SU-DHL-6 (cell line): ENCODE measurements at regions not wholly inside any gene's neighbourhood (a gene's known extent, or its start where the extent isn't known, plus 50 kb on each side); places are given as distances from the start of the nearest gene placed in this dataset.

Source experiments
- H2AFZ ChIP-seq: fragments of 200-600 bp; sonication (generic); 2 replicates; pipeline ENCODE4 v1.6.1; 2014; ENCODE audit warnings: low read depth, mild to moderate bottlenecking, moderate library complexity, mixed read lengths, antibody characterized with exemption, low read length; ENCODE audit not compliant: severe bottlenecking
- H3F3A ChIP-seq: fragments of 200-600 bp; shearing (Covaris generic); 2 replicates; pipeline ENCODE4 v1.6.0; 2016; ENCODE audit warnings: antibody characterized with exemption, mild to moderate bottlenecking; ENCODE audit not compliant: insufficient read depth
- H3K27ac ChIP-seq: fragments of 200-600 bp; sonication (generic); 2 replicates; pipeline ENCODE4 v1.5.1; 2016; ENCODE audit warnings: low read depth, mild to moderate bottlenecking, low read length, moderate library complexity, mixed read lengths
- H3K27me3 ChIP-seq: fragments of 200-600 bp; sonication (generic), shearing (Covaris generic); 2 replicates; pipeline ENCODE4 v1.6.0; 2014; ENCODE audit warnings: mild to moderate bottlenecking, low read length
- H3K36me3 ChIP-seq: fragments of 200-600 bp; sonication (generic); 2 replicates; pipeline ENCODE4 v1.6.1; 2014; ENCODE audit warnings: mild to moderate bottlenecking, low read length, mixed read lengths
- H3K4me2 ChIP-seq: fragments of 300-600, 200-600 bp; shearing (Covaris generic), sonication (generic); 2 replicates; pipeline ENCODE4 v1.6.0; 2014; ENCODE audit warnings: low read length, low read depth, mild to moderate bottlenecking; ENCODE audit not compliant: poor library complexity, severe bottlenecking
- H3K4me3 ChIP-seq: fragments of 200-600 bp; sonication (generic); 2 replicates; pipeline ENCODE4 v1.5.1; 2014; ENCODE audit warnings: antibody characterized with exemption, low read length, mild to moderate bottlenecking, mixed read lengths; ENCODE audit not compliant: insufficient read depth, poor library complexity, severe bottlenecking
- H3K79me2 ChIP-seq: fragments of 200-600 bp; sonication (generic); 2 replicates; pipeline ENCODE4 v1.6.1; 2014; ENCODE audit warnings: mild to moderate bottlenecking, low read length, moderate library complexity; ENCODE audit not compliant: insufficient read depth
- H3K9ac ChIP-seq: fragments of 200-600 bp; sonication (generic); 2 replicates; pipeline ENCODE4 v1.7.0; 2014; ENCODE audit warnings: mild to moderate bottlenecking, low read length
- H3K9me2 ChIP-seq: fragments of 200-600 bp; sonication (generic); replicated peaks from 2 replicates; pipeline ENCODE4 v1.6.1; 2014; ENCODE audit warnings: low read length; ENCODE audit not compliant: insufficient read depth
- H3K9me3 ChIP-seq: fragments of 200-600 bp; sonication (generic); 2 replicates; pipeline ENCODE4 v1.6.1; 2014; ENCODE audit warnings: low read length, mixed read lengths; ENCODE audit not compliant: insufficient read depth
- H4K20me1 ChIP-seq: fragments of 200-600 bp; sonication (generic); 2 replicates; pipeline ENCODE4 v1.6.1; 2014; ENCODE audit warnings: low read depth, mild to moderate bottlenecking, antibody characterized with exemption, low read length, moderate library complexity, mixed read lengths
- CTCF ChIP-seq: fragments of 200-600 bp; sonication (generic); IDR thresholded peaks from one replicate; pipeline ENCODE4 v1.5.1; 2017; ENCODE audit warnings: antibody characterized with exemption, mild to moderate bottlenecking, low read length, moderate library complexity; ENCODE audit not compliant: insufficient read depth, poor library complexity, severe bottlenecking
- EZH2phosphoT487 ChIP-seq: fragments of 200-600 bp; sonication (generic), shearing (Covaris generic); conservative IDR thresholded peaks from 2 replicates; pipeline ENCODE4 v1.6.1; 2018; ENCODE audit warnings: mild to moderate bottlenecking, antibody characterized with exemption, low read length, moderate library complexity, mixed read lengths

GRCh38 chr1:244214009-244214967, 163.2 kb downstream of the ZBTB18 start:
- Histone ChIP-seq H3F3A (no peaks in the 10 kb centered on the region), H3K4me2 (no peak overlapping the region), H3K79me2 (no peaks in the 10 kb centered on the region), H3K9me2 (no peaks in the 10 kb centered on the region), H3K9me3 (no peaks in the 10 kb centered on the region), H4K20me1 (no peaks in the 10 kb centered on the region), H3K27me3 (no peaks in the 10 kb centered on the region), H3K4me3 (no peak overlapping the region), H2AFZ (no peak overlapping the region), H3K9ac (no peak overlapping the region), H3K36me3 (no peaks in the 10 kb centered on the region), H3K27ac (no peak overlapping the region)
- no peak for TF ChIP-seq CTCF
- no peak for TF ChIP-seq EZH2phosphoT487

DNA sequence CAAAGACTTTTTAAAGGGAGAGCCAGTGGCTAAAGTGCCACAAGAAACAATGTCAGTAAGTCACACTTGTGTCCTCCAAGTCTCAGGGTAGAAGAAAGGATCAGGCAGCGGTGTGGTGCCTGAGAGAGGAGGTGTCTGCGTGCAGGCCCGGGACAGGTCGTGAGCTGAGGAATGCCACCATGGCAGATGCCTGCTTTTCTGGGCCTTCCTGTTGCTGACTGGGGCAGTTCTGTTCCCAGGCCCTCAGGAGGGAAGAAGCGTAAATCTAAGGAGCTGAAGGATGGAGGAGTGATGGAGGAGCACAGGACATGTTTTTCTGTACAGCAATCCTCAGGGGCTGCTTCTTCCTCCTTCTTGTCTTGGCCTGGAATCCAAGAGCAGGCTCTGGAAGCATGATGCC, 165.8 kb downstream of the ZBTB18 start:
- Histone ChIP-seq H3K9me2 (no peaks in the 10 kb centered on the region), H2AFZ (no peak overlapping the region), H4K20me1 (no peaks in the 10 kb centered on the region), H3K9me3 (no peaks in the 10 kb centered on the region), H3K36me3 (no peaks in the 10 kb centered on the region), H3K9ac (no peak overlapping the region), H3K27me3 (no peaks in the 10 kb centered on the region), H3K4me3 (no peak overlapping the region), H3K27ac (no peak overlapping the region), H3K4me2 (no peak overlapping the region), H3K79me2 (no peaks in the 10 kb centered on the region), H3F3A (no peaks in the 10 kb centered on the region)
- no peak for TF ChIP-seq CTCF
- TF ChIP-seq EZH2phosphoT487: no peak

- TF ChIP-seq EZH2phosphoT487: no peak
- no peak for TF ChIP-seq CTCF
- H3K4me2 ChIP-seq: no peak overlapping the region
- no peaks in the 10 kb centered on the region for H3F3A ChIP-seq
These were observed 166.6 kb downstream of the ZBTB18 start for GRCh38 chr1:244217711-244218110.

More at GRCh38 chr1:244217711-244218110, 166.6 kb downstream of the ZBTB18 start:
- Histone ChIP-seq H3K4me3 (no peak overlapping the region), H3K36me3 (no peaks in the 10 kb centered on the region), H2AFZ (no peak overlapping the region), H3K27me3 (no peaks in the 10 kb centered on the region), H3K9ac (no peak overlapping the region), H3K27ac (no peak overlapping the region), H4K20me1 (no peaks in the 10 kb centered on the region), H3K9me3 (no peaks in the 10 kb centered on the region), H3K9me2 (no peaks in the 10 kb centered on the region), H3K79me2 (no peaks in the 10 kb centered on the region)
